ENCODE measurements at regions not wholly inside any gene's neighbourhood (a gene's known extent, or its start where the extent isn't known, plus 50 kb on each side); places are given as distances from the start of the nearest gene placed in this dataset.

GRCh38 chr21:35351434-35351833 lies 302.3 kb upstream of the RUNX1 start:
- no peak overlapping the region for H3K4me3 ChIP-seq
- H3K4me1 ChIP-seq, result no peaks in the 10 kb centered on the region
- WGBS, 2 donors, result 89 to 91% methylated on average over 1 of the region's 1 CpG
- no peak for TF ChIP-seq CTCF (IDR thresholded peaks at IDR 0.05)
- no peaks in the 10 kb centered on the region for H3K36me3 ChIP-seq
- DNase-seq, result no peak
- intact Hi-C loops (cut with DNase I), result no loop called here
- no peak for ATAC-seq
- peaks cover 0 to 11% (median 3%) of the 10 kb centered on the region in 7 donors for H3K27me3 ChIP-seq
- H3K27ac ChIP-seq, result peak overlapping the region in 2 of 10 donors; percentile 50 to 78
- no peaks in the 10 kb centered on the region for H3K9me3 ChIP-seq

DNA sequence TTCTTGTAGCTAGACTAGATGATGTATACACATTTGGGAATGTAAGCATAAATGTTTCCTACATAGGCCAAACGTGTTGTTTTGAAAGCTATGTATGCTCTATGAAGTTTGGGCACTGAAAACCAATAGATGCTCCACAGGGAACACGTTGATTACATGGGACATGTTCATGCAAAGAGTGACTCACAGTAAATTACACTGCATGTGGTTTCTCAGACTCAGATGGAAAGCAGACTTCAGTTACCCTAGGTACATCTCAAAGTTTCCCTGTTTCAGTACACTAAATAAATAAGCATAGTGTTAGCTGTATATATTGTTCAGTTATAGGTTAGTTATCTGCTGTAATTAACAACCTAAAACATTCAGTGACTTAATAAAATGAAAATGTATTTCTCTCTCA lies 301.9 kb upstream of the RUNX1 start:
- Histone ChIP-seq H3K4me3 (no peak overlapping the region), H3K36me3 (no peaks in the 10 kb centered on the region), H3K27ac (peak overlapping the region in 1 of 10 donors; percentile 78), H3K9me3 (no peaks in the 10 kb centered on the region), H3K27me3 (peaks cover 0 to 11% (median 3%) of the 10 kb centered on the region in 7 donors), H3K4me1 (no peaks in the 10 kb centered on the region)
- no peak for TF ChIP-seq CTCF (IDR thresholded peaks at IDR 0.05)
- 57 to 68% methylated on average over 2 of the region's 2 CpGs for WGBS, 2 donors
- DNase-seq, result no peak
- ATAC-seq, result no peak
- intact Hi-C loops (cut with DNase I), result no loop called here

DNA sequence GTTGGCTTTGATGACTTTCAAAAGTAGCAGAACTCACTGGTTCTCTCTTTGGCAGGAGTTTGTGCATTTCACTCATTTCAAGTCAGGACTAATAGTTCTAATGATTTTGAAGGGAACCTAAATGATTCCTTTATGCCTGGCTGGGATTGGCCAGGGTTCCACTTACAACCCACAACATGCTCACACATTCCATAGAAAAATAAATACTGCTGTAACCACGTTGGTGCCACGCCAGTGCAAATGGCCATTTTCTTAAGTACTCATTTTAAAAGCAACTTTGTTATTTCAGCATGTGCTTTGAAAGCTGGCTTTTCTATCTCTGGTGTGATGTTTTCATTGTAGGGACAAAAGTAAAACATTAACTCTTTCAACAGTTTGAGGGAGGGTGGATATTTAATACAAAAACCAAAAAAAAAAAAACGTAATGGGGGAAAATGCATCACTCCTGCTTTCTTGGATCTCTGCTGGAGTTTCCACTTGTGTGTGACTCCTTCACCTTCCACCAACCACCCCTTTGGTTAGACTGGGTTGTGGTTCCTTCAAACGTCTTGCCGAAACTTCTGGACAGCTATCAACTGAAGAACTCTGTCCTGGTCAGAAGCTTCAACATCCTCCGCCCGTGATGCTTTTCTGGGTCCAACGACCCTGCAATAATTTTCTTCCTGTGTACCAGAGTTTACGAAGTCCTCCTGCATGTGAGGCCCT lies 300.4 kb upstream of the RUNX1 start:
- H3K4me3 ChIP-seq, result no peak overlapping the region
- H3K9me3 ChIP-seq, result no peaks in the 10 kb centered on the region
- intact Hi-C loops (cut with DNase I), result no loop called here
- DNase-seq (no peak), ATAC-seq (no peak)
- H3K27ac ChIP-seq, result no peak overlapping the region
- peaks cover 0 to 11% (median 3%) of the 10 kb centered on the region in 7 donors for H3K27me3 ChIP-seq
- no peaks in the 10 kb centered on the region for H3K36me3 ChIP-seq
- no peak for TF ChIP-seq CTCF (IDR thresholded peaks at IDR 0.05)
- WGBS, 2 donors, result 79 to 80% methylated on average over 9 of the region's 9 CpGs
- H3K4me1 ChIP-seq, result no peaks in the 10 kb centered on the region

DNA sequence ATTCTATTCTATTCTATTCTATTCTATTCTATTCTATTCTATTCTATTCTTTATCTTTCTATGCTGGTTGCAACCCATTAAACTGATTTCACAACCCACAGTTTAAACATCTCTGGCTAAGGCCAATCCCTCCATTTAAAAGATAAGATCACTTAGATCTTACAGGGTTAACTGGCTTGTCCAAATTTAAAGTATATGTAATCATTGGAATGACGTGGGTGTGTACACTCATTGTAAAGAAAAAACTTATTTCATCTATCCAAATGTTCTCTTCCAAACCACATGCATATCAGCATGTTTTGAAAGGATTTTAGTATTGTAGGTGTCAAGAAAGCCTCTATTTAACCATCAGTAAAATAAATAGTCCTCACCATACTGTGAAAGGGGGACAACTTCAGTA lies 299.6 kb upstream of the RUNX1 start:
- no peak overlapping the region for H3K4me3 ChIP-seq
- H3K36me3 ChIP-seq, result no peaks in the 10 kb centered on the region
- H3K27me3 ChIP-seq, result peaks cover 0 to 11% (median 3%) of the 10 kb centered on the region in 7 donors
- intact Hi-C loops (cut with DNase I), result no loop called here
- no peak for TF ChIP-seq CTCF (IDR thresholded peaks at IDR 0.05)
- peaks cover 0 to 3% (median 0%) of the 10 kb centered on the region in 11 donors for H3K9me3 ChIP-seq
- no peak for DNase-seq
- no peak overlapping the region for H3K27ac ChIP-seq
- no peaks in the 10 kb centered on the region for H3K4me1 ChIP-seq
- WGBS, 2 donors, result 30 to 34% methylated on average over 1 of the region's 1 CpG
- ATAC-seq, result no peak

Measured in heart right ventricle (tissue), 16 donors.